H1 (cell line): ENCODE measurements at regions not wholly inside any gene's neighbourhood (a gene's known extent, or its start where the extent isn't known, plus 50 kb on each side); places are given as distances from the start of the nearest gene placed in this dataset.

Source experiments
- CTCF ChIP-seq, 3 experiments: IDR thresholded peaks; 1 replicate in 2 of 3; 2 replicates in 1 of 3; pipeline versions ENCODE4 v1.5.1 to v1.6.1; 2011; ENCODE audit warnings: low read length in 3 of 3, mild to moderate bottlenecking in 3 of 3, inconsistent platforms in 2 of 3, low read depth in 1 of 3, moderate library complexity in 1 of 3; ENCODE audit not compliant: insufficient read depth in 1 of 3; ENCODE audit errors: control extremely low read depth in 1 of 3
- EZH2 ChIP-seq: fragments of 200-600 bp; sonication (generic); IDR thresholded peaks from 2 replicates; pipeline ENCODE4 v1.7.1; 2012; ENCODE audit warnings: low read depth, mild to moderate bottlenecking, moderate library complexity, low read length, inconsistent platforms; ENCODE audit not compliant: severe bottlenecking
- GABPA ChIP-seq: IDR thresholded peaks from 2 replicates; pipeline ENCODE4 v1.6.1; 2011; ENCODE audit warnings: mild to moderate bottlenecking, low read length, moderate library complexity, borderline replicate concordance; ENCODE audit not compliant: insufficient read depth
- JUN ChIP-seq: IDR thresholded peaks from 2 replicates; pipeline ENCODE4 v1.6.1; 2011; ENCODE audit warnings: low read depth, mild to moderate bottlenecking, improper control_type of control experiment, low read length
- JUND ChIP-seq: IDR thresholded peaks from 2 replicates; pipeline ENCODE4 v1.6.1; 2011; ENCODE audit warnings: mild to moderate bottlenecking, improper control_type of control experiment, low read length
- POLR2A ChIP-seq, 2 experiments: IDR thresholded peaks; 1 replicate in 1 of 2; 2 replicates in 1 of 2; pipeline ENCODE4 v1.6.1; 2011; ENCODE audit warnings: low read depth in 2 of 2, low read length in 2 of 2, mild to moderate bottlenecking in 2 of 2; ENCODE audit errors: control extremely low read depth in 1 of 2
- POU5F1 ChIP-seq: IDR thresholded peaks from 2 replicates; pipeline ENCODE4 v1.6.1; 2011; ENCODE audit warnings: low read depth, mild to moderate bottlenecking, low read length, moderate library complexity
- TAF1 ChIP-seq: IDR thresholded peaks from 2 replicates; pipeline ENCODE4 v1.6.1; 2011; ENCODE audit warnings: mild to moderate bottlenecking, low read depth, low read length
- TCF12 ChIP-seq: IDR thresholded peaks from 2 replicates; pipeline ENCODE4 v1.6.1; 2011; ENCODE audit warnings: low read depth, mild to moderate bottlenecking, low read length
- ZNF274 ChIP-seq: IDR thresholded peaks from 2 replicates; pipeline ENCODE4 v1.7.0; 2012; ENCODE audit warnings: low read length, borderline replicate concordance; ENCODE audit errors: extremely low read depth
- TF ChIP-seq, protein P1 (sequence below): IDR thresholded peaks from 2 replicates; pipeline ENCODE4 v1.6.1; 2012; ENCODE audit warnings: low read length, inconsistent platforms

- TF ChIP-seq, protein P1, sequence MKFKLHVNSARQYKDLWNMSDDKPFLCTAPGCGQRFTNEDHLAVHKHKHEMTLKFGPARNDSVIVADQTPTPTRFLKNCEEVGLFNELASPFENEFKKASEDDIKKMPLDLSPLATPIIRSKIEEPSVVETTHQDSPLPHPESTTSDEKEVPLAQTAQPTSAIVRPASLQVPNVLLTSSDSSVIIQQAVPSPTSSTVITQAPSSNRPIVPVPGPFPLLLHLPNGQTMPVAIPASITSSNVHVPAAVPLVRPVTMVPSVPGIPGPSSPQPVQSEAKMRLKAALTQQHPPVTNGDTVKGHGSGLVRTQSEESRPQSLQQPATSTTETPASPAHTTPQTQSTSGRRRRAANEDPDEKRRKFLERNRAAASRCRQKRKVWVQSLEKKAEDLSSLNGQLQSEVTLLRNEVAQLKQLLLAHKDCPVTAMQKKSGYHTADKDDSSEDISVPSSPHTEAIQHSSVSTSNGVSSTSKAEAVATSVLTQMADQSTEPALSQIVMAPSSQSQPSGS: no peak
- TF ChIP-seq EZH2 (no peak), JUND (no peak), TCF12 (no peak), POLR2A (IDR thresholded peaks at IDR 0.05; ENCODE audit: control extremely low read depth in 1 of 2, low read depth in 2 of 2, low read length in 2 of 2) (no peak), CTCF (IDR thresholded peaks at IDR 0.05; ENCODE audit: control extremely low read depth in 1 of 3, insufficient read depth in 1 of 3, low read depth in 1 of 3, low read length in 3 of 3) (no peak), ZNF274 (no peak), POU5F1 (no peak), GABPA (no peak), TAF1 (no peak), JUN (no peak)
These were observed 152.3 kb upstream of the LARGE1 start for GRCh38 chr22:34072585-34072984.
